Activated B cell treated with CpG ODN at 0.5 μM for 24 hours (primary cell): ENCODE measurements at regions not wholly inside any gene's neighbourhood (a gene's known extent, or its start where the extent isn't known, plus 50 kb on each side); places are given as distances from the start of the nearest gene placed in this dataset.
"Not testable (repeated sequence)": the region's sequence is repeated elsewhere in the genome, so short reads cannot be mapped to it uniquely, and the experiment has no call there.

Experiments
- ATAC-seq: fragments of 200-7000 bp; cut with Tn5 transposase; one replicate; pipeline ENCODE4 v1.10.0; 2021; ENCODE audit warnings: low read depth, mild to moderate bottlenecking, moderate library complexity
- CTCF ChIA-PET: fragments of 350-600 bp; sonication (Branson Sonifier 250); formaldehyde crosslinking; loops from one replicate; lab custom pipeline; 2021; ENCODE audit warnings: antibody characterized with exemption; lab: Charles Lee
- POLR2A ChIA-PET: fragments of 350-600 bp; sonication (Branson Sonifier 250); formaldehyde crosslinking; loops from one replicate; lab custom pipeline; 2021; ENCODE audit warnings: antibody characterized with exemption; lab: Charles Lee
- DNase-seq: peaks from one replicate; pipeline ENCODE4 v3.0.0; 2022
- H3K27ac Mint-ChIP-seq: one replicate; pipeline ENCODE4 v1.8.0; 2020; ENCODE audit warnings: mixed read lengths
- H3K27me3 Mint-ChIP-seq: one replicate; pipeline ENCODE4 v1.8.0; 2021; ENCODE audit warnings: mixed read lengths
- H3K36me3 Mint-ChIP-seq: one replicate; pipeline ENCODE4 v1.8.0; 2021; ENCODE audit warnings: low read depth, mixed read lengths
- H3K4me1 Mint-ChIP-seq: one replicate; pipeline ENCODE4 v1.8.0; 2021; ENCODE audit warnings: mixed read lengths
- H3K4me3 Mint-ChIP-seq: one replicate; pipeline ENCODE4 v1.8.0; 2020; ENCODE audit warnings: mild to moderate bottlenecking, mixed read lengths
- H3K9me3 Mint-ChIP-seq: one replicate; pipeline ENCODE4 v1.8.0; 2020; ENCODE audit warnings: mixed read lengths
- intact Hi-C: fragments of 100-400 bp; cut with micrococcal nuclease; formaldehyde crosslinking; loops from one replicate; pipeline ENCODE4 v1.15.1; 2024
- TF ChIP-seq, protein P1 (sequence below): fragments of 200-600 bp; IDR thresholded peaks from one replicate; pipeline ENCODE4 v1.8.0; 2022; ENCODE audit warnings: antibody characterized with exemption, mild to moderate bottlenecking

DNA sequence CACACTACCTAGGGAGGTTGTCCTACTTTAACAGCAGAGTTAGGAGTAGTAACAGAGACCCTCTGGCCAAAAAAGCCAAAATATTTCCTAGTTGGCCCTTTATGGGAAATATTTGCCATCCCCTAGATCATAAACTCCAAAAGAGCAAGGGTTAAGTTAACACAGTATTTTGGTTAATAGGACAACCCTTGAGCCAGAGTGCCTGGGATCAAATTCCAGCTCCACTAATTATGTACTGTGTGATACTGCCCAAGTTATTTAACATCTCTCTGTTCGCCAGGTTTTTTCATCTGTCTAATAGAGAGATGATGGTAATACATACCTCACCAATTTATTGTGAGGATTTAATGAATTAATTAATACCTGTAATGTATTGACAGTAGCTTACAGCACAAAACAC, 767.4 kb downstream of the KCNJ2 start:
- intact Hi-C loops, result no loop called here
- ATAC-seq (no peak), DNase-seq (no peak)
- ChIA-PET POLR2A (no interaction called here), CTCF (no interaction called here)
- H3K36me3 Mint-ChIP-seq, result no peaks in the 10 kb centered on the region
- H3K27me3 Mint-ChIP-seq, result no peaks in the 10 kb centered on the region
- no peak overlapping the region for H3K4me3 Mint-ChIP-seq
- peaks cover 2% of the 10 kb centered on the region for H3K9me3 Mint-ChIP-seq
- H3K4me1 Mint-ChIP-seq, result no peaks in the 10 kb centered on the region
- TF ChIP-seq, protein P1, sequence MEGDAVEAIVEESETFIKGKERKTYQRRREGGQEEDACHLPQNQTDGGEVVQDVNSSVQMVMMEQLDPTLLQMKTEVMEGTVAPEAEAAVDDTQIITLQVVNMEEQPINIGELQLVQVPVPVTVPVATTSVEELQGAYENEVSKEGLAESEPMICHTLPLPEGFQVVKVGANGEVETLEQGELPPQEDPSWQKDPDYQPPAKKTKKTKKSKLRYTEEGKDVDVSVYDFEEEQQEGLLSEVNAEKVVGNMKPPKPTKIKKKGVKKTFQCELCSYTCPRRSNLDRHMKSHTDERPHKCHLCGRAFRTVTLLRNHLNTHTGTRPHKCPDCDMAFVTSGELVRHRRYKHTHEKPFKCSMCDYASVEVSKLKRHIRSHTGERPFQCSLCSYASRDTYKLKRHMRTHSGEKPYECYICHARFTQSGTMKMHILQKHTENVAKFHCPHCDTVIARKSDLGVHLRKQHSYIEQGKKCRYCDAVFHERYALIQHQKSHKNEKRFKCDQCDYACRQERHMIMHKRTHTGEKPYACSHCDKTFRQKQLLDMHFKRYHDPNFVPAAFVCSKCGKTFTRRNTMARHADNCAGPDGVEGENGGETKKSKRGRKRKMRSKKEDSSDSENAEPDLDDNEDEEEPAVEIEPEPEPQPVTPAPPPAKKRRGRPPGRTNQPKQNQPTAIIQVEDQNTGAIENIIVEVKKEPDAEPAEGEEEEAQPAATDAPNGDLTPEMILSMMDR, result no peak
- no peak overlapping the region for H3K27ac Mint-ChIP-seq

DNA sequence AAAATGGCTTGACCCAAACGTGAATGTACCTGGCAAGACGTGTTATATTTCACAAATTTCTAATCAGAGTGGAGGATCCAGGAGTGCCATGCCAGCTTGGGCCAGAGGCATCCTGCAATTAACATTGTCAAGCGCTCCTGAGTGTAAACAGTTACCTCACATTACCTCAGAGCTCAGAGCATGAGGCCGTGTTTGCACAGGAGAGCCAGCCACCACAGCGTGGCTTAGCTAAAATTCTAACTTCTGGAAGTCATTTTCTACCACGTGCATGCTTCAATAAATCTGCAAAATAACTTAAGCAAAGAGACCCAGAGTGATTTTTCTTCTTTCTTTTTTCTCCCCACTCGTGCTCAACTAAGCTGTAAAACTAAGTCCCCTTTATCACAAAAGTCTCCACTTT, 769.0 kb downstream of the KCNJ2 start:
- ChIA-PET CTCF (no interaction called here), POLR2A (no interaction called here)
- DNase-seq, result no peak
- TF ChIP-seq, protein P1, result no peak
- intact Hi-C loops, result no loop called here
- Mint-ChIP-seq H3K27ac (no peak overlapping the region), H3K36me3 (no peaks in the 10 kb centered on the region), H3K4me1 (no peaks in the 10 kb centered on the region), H3K27me3 (no peaks in the 10 kb centered on the region), H3K9me3 (peaks cover 2% of the 10 kb centered on the region), H3K4me3 (no peak overlapping the region)
- ATAC-seq, result no peak

DNA sequence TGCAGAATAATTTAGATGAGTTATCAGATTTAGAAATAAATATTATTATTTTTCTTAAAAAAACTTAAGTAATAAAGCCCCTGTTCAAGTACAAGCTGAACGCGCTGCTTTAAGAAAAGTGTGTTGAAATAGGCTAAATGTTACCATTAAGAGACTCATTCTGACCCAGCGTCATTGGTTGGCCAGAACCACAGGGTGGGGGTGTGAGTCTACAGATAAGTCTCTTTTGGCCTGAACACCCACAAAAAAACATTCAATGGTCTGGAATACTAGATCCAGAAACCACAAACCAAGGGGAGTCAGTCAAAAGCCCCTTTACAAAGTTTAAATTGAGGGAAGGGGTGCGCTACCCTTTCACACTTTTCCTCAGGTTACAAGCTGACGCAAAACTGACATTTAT, 776.1 kb downstream of the KCNJ2 start:
- CTCF ChIA-PET, result no interaction called here
- H3K36me3 Mint-ChIP-seq, result no peaks in the 10 kb centered on the region
- no peak for ATAC-seq
- peaks cover 4% of the 10 kb centered on the region for H3K9me3 Mint-ChIP-seq
- no peak overlapping the region for H3K4me3 Mint-ChIP-seq
- TF ChIP-seq, protein P1, result no peak
- intact Hi-C loops, result no loop called here
- POLR2A ChIA-PET, result no interaction called here
- no peak overlapping the region for H3K27ac Mint-ChIP-seq
- DNase-seq, result no peak
- no peaks in the 10 kb centered on the region for H3K4me1 Mint-ChIP-seq
- H3K27me3 Mint-ChIP-seq, result no peaks in the 10 kb centered on the region

DNA sequence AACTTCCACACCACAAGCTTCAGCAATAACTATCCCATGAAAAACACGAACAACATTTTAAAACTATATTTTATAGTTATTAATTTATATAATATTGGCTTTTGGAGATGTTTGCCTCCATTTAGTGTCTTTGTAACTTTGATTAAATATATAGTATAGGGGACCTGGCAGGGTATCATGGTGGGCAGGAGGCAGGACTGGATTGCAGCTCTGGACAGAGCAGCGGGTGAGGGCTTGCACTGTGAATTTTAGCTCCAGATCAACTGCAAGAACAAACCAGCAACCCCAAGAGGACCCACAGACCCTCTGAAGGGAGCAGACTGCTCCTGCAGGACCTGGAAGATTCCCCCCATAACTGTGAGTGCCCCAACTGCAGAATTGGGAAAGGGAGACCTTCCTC, 777.9 kb downstream of the KCNJ2 start:
- Mint-ChIP-seq H3K27me3 (no peaks in the 10 kb centered on the region), H3K4me1 (no peaks in the 10 kb centered on the region), H3K36me3 (no peaks in the 10 kb centered on the region), H3K9me3 (peaks cover 13% of the 10 kb centered on the region), H3K27ac (no peak overlapping the region), H3K4me3 (no peak overlapping the region)
- TF ChIP-seq, protein P1, result no peak
- intact Hi-C loops, result no loop called here
- no peak for DNase-seq
- ChIA-PET CTCF (no interaction called here), POLR2A (no interaction called here)
- ATAC-seq, result no peak

DNA sequence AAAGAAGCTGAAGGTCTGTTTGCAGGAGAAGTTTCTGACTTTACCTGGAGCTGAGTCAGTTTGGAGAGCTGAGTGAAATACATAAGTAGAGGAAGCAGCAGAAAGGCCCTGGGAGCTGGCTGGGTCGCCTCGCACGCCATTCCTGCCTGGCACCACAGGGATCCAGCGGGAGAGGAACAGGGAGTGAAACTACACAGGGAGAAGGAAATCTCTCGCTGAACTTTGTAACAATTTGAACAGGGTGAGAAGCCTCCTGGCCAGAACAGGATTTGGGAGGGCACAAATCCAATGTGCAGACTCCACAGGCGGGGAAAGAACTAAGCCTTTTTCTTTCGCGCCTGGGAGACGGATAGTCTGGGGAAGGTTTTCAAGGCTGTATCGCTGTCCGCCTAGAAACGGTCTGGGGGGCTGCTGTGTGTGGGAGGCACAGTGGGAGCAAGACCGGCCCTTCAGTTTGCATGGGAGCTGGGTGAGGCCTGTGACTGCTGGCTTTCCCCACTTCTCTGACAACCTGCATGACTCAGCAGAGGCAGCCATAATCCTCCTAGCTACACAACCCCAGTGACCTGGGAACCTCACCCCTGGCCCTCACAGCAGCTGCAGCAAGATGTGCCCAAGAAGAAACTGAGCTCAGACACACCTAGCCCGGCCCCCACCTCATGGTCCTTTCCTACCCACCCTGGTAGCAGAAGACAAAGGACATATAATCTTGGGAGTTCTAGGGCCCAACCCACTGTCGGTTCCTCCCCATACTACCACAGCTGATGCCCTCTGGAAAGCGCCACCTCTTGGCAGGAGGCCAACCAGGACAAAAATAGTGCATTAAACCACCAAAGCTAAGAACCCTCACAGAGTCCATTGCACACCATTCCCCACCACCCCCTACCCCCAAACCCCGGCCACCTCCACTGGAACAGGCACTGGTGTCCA, 778.6 kb downstream of the KCNJ2 start:
- Mint-ChIP-seq H3K27me3 (no peaks in the 10 kb centered on the region), H3K9me3 (peaks cover 19% of the 10 kb centered on the region), H3K4me3 (no peak overlapping the region), H3K36me3 (no peaks in the 10 kb centered on the region), H3K4me1 (no peaks in the 10 kb centered on the region), H3K27ac (no peak overlapping the region)
- ChIA-PET POLR2A (no interaction called here), CTCF (no interaction called here)
- intact Hi-C loops, result no loop called here
- TF ChIP-seq, protein P1, result no peak
- no peak for DNase-seq
- no peak for ATAC-seq

DNA sequence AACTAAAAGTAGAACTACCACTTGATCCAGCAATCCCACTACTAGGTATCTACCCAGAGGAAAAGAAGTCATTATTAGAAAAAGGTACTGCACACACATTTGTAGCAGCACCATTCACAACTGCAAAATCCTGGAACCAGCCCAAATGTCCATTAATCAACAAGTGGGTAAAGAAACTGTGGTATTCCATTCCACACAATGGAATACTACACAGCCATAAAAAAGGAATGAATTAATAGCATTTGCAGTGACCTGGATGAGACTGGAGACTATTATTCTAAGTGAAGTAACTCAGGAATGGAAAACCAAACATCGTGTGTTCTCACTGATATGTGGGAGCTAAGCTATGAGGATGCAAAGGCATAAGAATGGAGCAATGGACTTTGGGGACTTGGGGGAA, 783.8 kb downstream of the KCNJ2 start:
- H3K27ac Mint-ChIP-seq, H3K27me3 Mint-ChIP-seq, H3K4me1 Mint-ChIP-seq, ATAC-seq, DNase-seq, CTCF ChIA-PET, H3K4me3 Mint-ChIP-seq, POLR2A ChIA-PET, H3K36me3 Mint-ChIP-seq, intact Hi-C loops: not testable (repeated sequence)
- H3K9me3 Mint-ChIP-seq, result peaks cover 25% of the 10 kb centered on the region
